CD8-positive, alpha-beta memory T cell (primary cell): ENCODE measurements at regions not wholly inside any gene's neighbourhood (a gene's known extent, or its start where the extent isn't known, plus 50 kb on each side); places are given as distances from the start of the nearest gene placed in this dataset.

ENCODE experiments used
- CTCF ChIA-PET: fragments of 350-600 bp; sonication (Branson Sonifier 250); formaldehyde crosslinking; loops from one replicate; lab custom pipeline; 2021; ENCODE audit warnings: antibody characterized with exemption; lab: Charles Lee
- POLR2A ChIA-PET: fragments of 350-600 bp; sonication (Branson Sonifier 250); formaldehyde crosslinking; loops from one replicate; lab custom pipeline; 2021; ENCODE audit warnings: antibody characterized with exemption; lab: Charles Lee
- DNase-seq, 5 donors: peaks; one replicate each; pipeline versions ENCODE4 v3.0.0 to v3.0.0-alpha.2; 2020 to 2022; ENCODE audit warnings: mixed read lengths in 1 of 5
- H3K27ac ChIP-seq: one replicate; pipeline ENCODE4 v1.7.0; 2013; ENCODE audit warnings: low read depth, mild to moderate bottlenecking, low read length, moderate library complexity
- H3K27me3 ChIP-seq: 2 replicates; pipeline ENCODE4 v1.7.0; 2013; ENCODE audit warnings: low read length, mild to moderate bottlenecking; ENCODE audit not compliant: insufficient read depth, poor library complexity, severe bottlenecking
- H3K36me3 ChIP-seq: 2 replicates; pipeline ENCODE4 v1.7.0; 2013; ENCODE audit warnings: mild to moderate bottlenecking, low read length, moderate library complexity; ENCODE audit not compliant: insufficient read depth
- H3K4me1 ChIP-seq: 2 replicates; pipeline ENCODE4 v1.7.0; 2013; ENCODE audit warnings: mild to moderate bottlenecking, low read length, moderate library complexity; ENCODE audit not compliant: insufficient read depth
- H3K4me3 ChIP-seq: 2 replicates; pipeline ENCODE4 v1.7.0; 2013; ENCODE audit warnings: mild to moderate bottlenecking, low read length
- H3K9me3 ChIP-seq: 2 replicates; pipeline ENCODE4 v1.7.0; 2013; ENCODE audit warnings: mild to moderate bottlenecking, low read length
- H3K27ac Mint-ChIP-seq, 8 donors: one replicate each; pipeline ENCODE4 v1.8.0; 2020 to 2021; ENCODE audit warnings: mixed read lengths in 8 of 8, mild to moderate bottlenecking in 6 of 8, inconsistent platforms in 3 of 8, moderate library complexity in 3 of 8
- H3K27me3 Mint-ChIP-seq, 2 donors: one replicate each; pipeline ENCODE4 v1.8.0; 2020 to 2021; ENCODE audit warnings: mixed read lengths in 2 of 2, mild to moderate bottlenecking in 1 of 2, moderate library complexity in 1 of 2
- H3K36me3 Mint-ChIP-seq, 3 donors: one replicate each; pipeline ENCODE4 v1.8.0; 2020 to 2021; ENCODE audit warnings: mixed read lengths in 3 of 3, inconsistent platforms in 1 of 3, mild to moderate bottlenecking in 1 of 3
- H3K4me1 Mint-ChIP-seq, 3 donors: one replicate each; pipeline ENCODE4 v1.8.0; 2020 to 2021; ENCODE audit warnings: mixed read lengths in 3 of 3, inconsistent platforms in 1 of 3, mild to moderate bottlenecking in 1 of 3
- H3K4me3 Mint-ChIP-seq, 7 donors: one replicate each; pipeline ENCODE4 v1.8.0; 2020 to 2021; ENCODE audit warnings: mixed read lengths in 7 of 7, mild to moderate bottlenecking in 6 of 7, moderate library complexity in 4 of 7, inconsistent platforms in 2 of 7
- H3K9me3 Mint-ChIP-seq, 5 donors: one replicate each; pipeline ENCODE4 v1.8.0; 2020 to 2022; ENCODE audit warnings: mixed read lengths in 5 of 5, mild to moderate bottlenecking in 3 of 5, moderate library complexity in 2 of 5, inconsistent platforms in 1 of 5

GRCh38 chr7:16038906-16039305, 352.4 kb upstream of the MEOX2 start:
- peaks cover 5 to 7% of the 10 kb centered on the region in 2 donors for H3K27me3 Mint-ChIP-seq
- CTCF ChIA-PET: no interaction called here
- no peak overlapping the region for H3K4me3 Mint-ChIP-seq
- no peaks in the 10 kb centered on the region for H3K9me3 ChIP-seq
- POLR2A ChIA-PET: no interaction called here
- H3K4me3 ChIP-seq: no peak overlapping the region
- no peaks in the 10 kb centered on the region for H3K36me3 ChIP-seq
- H3K4me1 ChIP-seq: no peaks in the 10 kb centered on the region
- no peak overlapping the region for H3K27ac ChIP-seq
- H3K27me3 ChIP-seq: no peaks in the 10 kb centered on the region
- H3K36me3 Mint-ChIP-seq: no peaks in the 10 kb centered on the region
- no peak overlapping the region for H3K27ac Mint-ChIP-seq
- H3K4me1 Mint-ChIP-seq: no peaks in the 10 kb centered on the region
- peaks cover 0 to 5% (median 0%) of the 10 kb centered on the region in 5 donors for H3K9me3 Mint-ChIP-seq
- DNase-seq: no peak

DNA sequence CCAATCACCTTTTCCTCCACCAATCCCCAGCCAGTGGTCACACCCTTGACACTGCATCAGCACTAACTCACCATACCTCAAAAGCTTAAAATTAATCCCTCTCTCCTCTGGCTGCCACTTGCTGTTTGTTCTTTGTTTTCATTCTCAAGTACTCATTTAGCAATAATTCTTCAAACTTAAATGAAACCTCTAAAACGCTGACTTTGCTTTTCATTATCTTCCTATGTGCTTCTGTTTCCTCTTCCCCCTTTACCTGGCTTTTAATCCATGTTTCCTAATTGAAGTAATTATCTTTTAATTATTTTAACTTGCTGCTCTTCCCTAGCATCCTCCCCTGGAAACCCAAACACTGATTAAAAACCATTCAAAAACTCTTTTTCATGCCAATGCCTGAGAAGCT, 348.9 kb upstream of the MEOX2 start:
- H3K4me1 Mint-ChIP-seq: no peaks in the 10 kb centered on the region
- Histone ChIP-seq H3K27me3 (no peaks in the 10 kb centered on the region), H3K27ac (no peak overlapping the region), H3K9me3 (no peaks in the 10 kb centered on the region), H3K36me3 (no peaks in the 10 kb centered on the region), H3K4me3 (no peak overlapping the region), H3K4me1 (no peaks in the 10 kb centered on the region)
- H3K4me3 Mint-ChIP-seq: no peak overlapping the region
- ChIA-PET CTCF (no interaction called here), POLR2A (no interaction called here)
- peaks cover 6 to 7% of the 10 kb centered on the region in 2 donors for H3K27me3 Mint-ChIP-seq
- no peak for DNase-seq
- H3K36me3 Mint-ChIP-seq: no peaks in the 10 kb centered on the region
- H3K27ac Mint-ChIP-seq: no peak overlapping the region
- H3K9me3 Mint-ChIP-seq: peaks cover 0 to 3% (median 0%) of the 10 kb centered on the region in 5 donors

GRCh38 chr7:16034866-16035265, 348.4 kb upstream of the MEOX2 start:
- no peak for DNase-seq
- Histone ChIP-seq H3K9me3 (no peaks in the 10 kb centered on the region), H3K27ac (no peak overlapping the region), H3K27me3 (no peaks in the 10 kb centered on the region), H3K4me1 (no peaks in the 10 kb centered on the region), H3K36me3 (no peaks in the 10 kb centered on the region), H3K4me3 (no peak overlapping the region)
- H3K27ac Mint-ChIP-seq: no peak overlapping the region
- peaks cover 0 to 3% (median 0%) of the 10 kb centered on the region in 5 donors for H3K9me3 Mint-ChIP-seq
- no peak overlapping the region for H3K4me3 Mint-ChIP-seq
- no peaks in the 10 kb centered on the region for H3K4me1 Mint-ChIP-seq
- POLR2A ChIA-PET: no interaction called here
- no peaks in the 10 kb centered on the region for H3K36me3 Mint-ChIP-seq
- peaks cover 6 to 7% of the 10 kb centered on the region in 2 donors for H3K27me3 Mint-ChIP-seq
- CTCF ChIA-PET: no interaction called here

DNA sequence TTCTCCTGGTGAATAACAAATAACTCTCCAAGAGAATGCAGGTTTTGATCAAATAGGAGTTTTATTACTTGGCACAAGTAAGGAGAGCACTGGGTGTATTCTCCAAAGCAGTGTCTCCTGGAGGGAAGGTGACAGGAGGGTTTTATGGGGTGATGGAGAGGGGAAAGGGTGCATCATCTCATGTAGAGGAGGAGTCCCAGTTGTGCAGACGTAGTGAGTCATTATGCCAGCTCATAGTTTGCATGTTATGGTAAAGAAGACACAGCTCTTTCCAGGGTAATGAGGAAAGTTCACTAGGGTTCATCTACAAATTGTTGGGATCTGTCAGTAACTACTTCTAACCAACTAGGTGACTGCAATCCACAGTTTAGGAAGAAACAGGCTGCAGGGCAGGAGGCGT, 347.9 kb upstream of the MEOX2 start:
- H3K4me3 Mint-ChIP-seq: no peak overlapping the region

GRCh38 chr7:16033233-16033632, 346.8 kb upstream of the MEOX2 start:
- CTCF ChIA-PET: no interaction called here
- no peaks in the 10 kb centered on the region for H3K27me3 ChIP-seq
- no peaks in the 10 kb centered on the region for H3K36me3 ChIP-seq
- Mint-ChIP-seq H3K27ac (no peak overlapping the region), H3K4me1 (no peaks in the 10 kb centered on the region), H3K36me3 (no peaks in the 10 kb centered on the region), H3K4me3 (no peak overlapping the region), H3K27me3 (peaks cover 6 to 7% of the 10 kb centered on the region in 2 donors), H3K9me3 (peaks cover 0 to 3% (median 0%) of the 10 kb centered on the region in 5 donors)
- H3K9me3 ChIP-seq: no peaks in the 10 kb centered on the region
- H3K27ac ChIP-seq: no peak overlapping the region
- no peaks in the 10 kb centered on the region for H3K4me1 ChIP-seq
- no peak for DNase-seq
- POLR2A ChIA-PET: no interaction called here
- no peak overlapping the region for H3K4me3 ChIP-seq

More for the DNA sequence above, 347.9 kb upstream of the MEOX2 start:
- H3K36me3 Mint-ChIP-seq: no peaks in the 10 kb centered on the region
- POLR2A ChIA-PET: no interaction called here
- no peaks in the 10 kb centered on the region for H3K4me1 ChIP-seq
- peaks cover 0 to 3% (median 0%) of the 10 kb centered on the region in 5 donors for H3K9me3 Mint-ChIP-seq
- H3K27me3 Mint-ChIP-seq: peaks cover 6 to 7% of the 10 kb centered on the region in 2 donors
- no peaks in the 10 kb centered on the region for H3K36me3 ChIP-seq
- H3K4me1 Mint-ChIP-seq: no peaks in the 10 kb centered on the region
- H3K27me3 ChIP-seq: no peaks in the 10 kb centered on the region
- no peak overlapping the region for H3K27ac ChIP-seq
- CTCF ChIA-PET: no interaction called here
- no peak overlapping the region for H3K4me3 ChIP-seq
- no peak overlapping the region for H3K27ac Mint-ChIP-seq
- DNase-seq: no peak
- no peaks in the 10 kb centered on the region for H3K9me3 ChIP-seq

GRCh38 chr7:16028636-16029035, 342.2 kb upstream of the MEOX2 start:
- ChIA-PET POLR2A (no interaction called here), CTCF (no interaction called here)
- H3K9me3 Mint-ChIP-seq: no peaks in the 10 kb centered on the region
- no peaks in the 10 kb centered on the region for H3K36me3 ChIP-seq
- DNase-seq: no peak
- H3K27ac Mint-ChIP-seq: no peak overlapping the region
- no peak overlapping the region for H3K4me3 ChIP-seq
- H3K4me3 Mint-ChIP-seq: no peak overlapping the region
- no peaks in the 10 kb centered on the region for H3K27me3 ChIP-seq
- H3K4me1 ChIP-seq: no peaks in the 10 kb centered on the region
- H3K4me1 Mint-ChIP-seq: no peaks in the 10 kb centered on the region
- H3K27ac ChIP-seq: no peak overlapping the region
- H3K36me3 Mint-ChIP-seq: no peaks in the 10 kb centered on the region
- H3K27me3 Mint-ChIP-seq: peaks cover 3 to 4% of the 10 kb centered on the region in 2 donors
- no peaks in the 10 kb centered on the region for H3K9me3 ChIP-seq

DNA sequence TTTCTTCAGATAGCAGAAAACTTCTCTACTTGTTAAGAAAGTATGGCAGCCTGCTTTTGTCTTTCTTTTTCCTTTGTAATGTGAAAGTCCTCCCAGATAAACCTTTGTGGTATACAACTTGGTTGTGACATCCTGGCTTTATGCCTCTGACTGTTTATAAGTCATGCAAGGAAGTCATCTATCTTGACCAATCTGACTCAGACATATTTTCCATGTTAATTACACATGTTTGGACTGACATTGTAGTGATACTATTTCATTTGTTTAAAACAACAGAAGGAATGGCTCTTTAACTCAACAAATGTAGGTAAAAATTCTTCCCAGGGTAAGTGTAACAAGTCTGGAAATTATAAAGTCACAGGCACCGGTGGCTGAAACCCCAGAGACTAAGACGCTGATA, 341.6 kb upstream of the MEOX2 start:
- no peak overlapping the region for H3K27ac ChIP-seq
- Mint-ChIP-seq H3K27me3 (peaks cover 3 to 4% of the 10 kb centered on the region in 2 donors), H3K4me3 (no peak overlapping the region), H3K9me3 (no peaks in the 10 kb centered on the region), H3K27ac (no peak overlapping the region), H3K36me3 (no peaks in the 10 kb centered on the region), H3K4me1 (no peaks in the 10 kb centered on the region)
- ChIA-PET POLR2A (no interaction called here), CTCF (no interaction called here)
- H3K4me3 ChIP-seq: no peak overlapping the region
- no peaks in the 10 kb centered on the region for H3K9me3 ChIP-seq
- no peak for DNase-seq
- H3K27me3 ChIP-seq: no peaks in the 10 kb centered on the region
- H3K4me1 ChIP-seq: no peaks in the 10 kb centered on the region
- H3K36me3 ChIP-seq: no peaks in the 10 kb centered on the region

DNA sequence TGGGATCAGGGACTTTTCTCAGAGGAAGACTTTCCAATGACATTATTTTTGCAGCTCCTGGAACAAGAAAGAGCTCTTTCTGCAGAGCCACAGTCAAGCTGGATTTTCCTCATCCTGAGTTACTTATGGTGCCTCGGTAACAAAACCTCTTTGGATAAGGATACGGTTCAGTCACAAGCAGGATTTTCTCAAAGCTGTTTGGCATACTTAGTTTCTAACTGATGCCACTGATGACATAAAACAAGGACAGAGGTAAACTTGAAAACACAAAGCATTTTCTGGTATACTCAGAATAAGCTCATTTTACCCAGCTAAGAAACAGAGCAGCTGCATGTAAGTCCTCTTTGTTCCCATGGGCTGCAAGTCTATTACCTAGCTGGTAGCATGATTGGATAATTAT, 340.9 kb upstream of the MEOX2 start:
- no peaks in the 10 kb centered on the region for H3K36me3 Mint-ChIP-seq
- no peak for DNase-seq
- no peaks in the 10 kb centered on the region for H3K9me3 Mint-ChIP-seq
- no peak overlapping the region for H3K27ac ChIP-seq
- H3K4me1 ChIP-seq: no peaks in the 10 kb centered on the region
- H3K9me3 ChIP-seq: no peaks in the 10 kb centered on the region
- H3K27ac Mint-ChIP-seq: no peak overlapping the region
- H3K4me3 ChIP-seq: no peak overlapping the region
- POLR2A ChIA-PET: no interaction called here
- H3K4me1 Mint-ChIP-seq: no peaks in the 10 kb centered on the region
- peaks cover 3 to 4% of the 10 kb centered on the region in 2 donors for H3K27me3 Mint-ChIP-seq
- H3K4me3 Mint-ChIP-seq: no peak overlapping the region
- CTCF ChIA-PET: no interaction called here
- H3K27me3 ChIP-seq: no peaks in the 10 kb centered on the region
- H3K36me3 ChIP-seq: no peaks in the 10 kb centered on the region
